Stimulated activated CD8-positive, alpha-beta memory T cell treated with anti-CD3 and anti-CD28 coated beads, Interleukin-15, amount 100 ng/mL, for 1 hour (primary cell): ENCODE measurements at regions not wholly inside any gene's neighbourhood (a gene's known extent, or its start where the extent isn't known, plus 50 kb on each side); places are given as distances from the start of the nearest gene placed in this dataset.

Source experiments
- DNase-seq: peaks from one replicate; pipeline ENCODE4 v3.0.0-alpha.2; 2020; ENCODE audit warnings: low read depth

DNA sequence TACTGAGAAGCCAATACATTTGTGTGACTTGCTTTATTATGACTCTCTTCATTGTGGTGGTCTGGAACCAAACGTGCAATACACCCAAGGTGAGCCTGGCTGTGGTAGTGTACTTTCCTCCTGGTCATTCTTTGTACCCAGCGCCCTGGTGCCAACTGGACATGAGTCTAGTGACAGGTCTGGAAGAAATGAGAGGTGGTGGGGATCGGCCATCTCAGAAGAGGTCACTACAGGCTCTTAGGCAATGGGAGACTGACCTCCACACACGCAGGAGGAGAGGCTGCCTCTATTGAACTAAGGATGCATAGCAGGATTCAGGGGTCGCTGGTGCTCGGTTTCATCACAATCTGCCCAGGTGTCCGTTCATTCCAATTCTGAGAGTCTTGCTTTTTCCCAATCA is 56.4 kb upstream of the RTL6 start:
- no peak for DNase-seq

GRCh38 chr22:44550711-44551491 is 52.9 kb upstream of the RTL6 start:
- no peak for DNase-seq

DNA sequence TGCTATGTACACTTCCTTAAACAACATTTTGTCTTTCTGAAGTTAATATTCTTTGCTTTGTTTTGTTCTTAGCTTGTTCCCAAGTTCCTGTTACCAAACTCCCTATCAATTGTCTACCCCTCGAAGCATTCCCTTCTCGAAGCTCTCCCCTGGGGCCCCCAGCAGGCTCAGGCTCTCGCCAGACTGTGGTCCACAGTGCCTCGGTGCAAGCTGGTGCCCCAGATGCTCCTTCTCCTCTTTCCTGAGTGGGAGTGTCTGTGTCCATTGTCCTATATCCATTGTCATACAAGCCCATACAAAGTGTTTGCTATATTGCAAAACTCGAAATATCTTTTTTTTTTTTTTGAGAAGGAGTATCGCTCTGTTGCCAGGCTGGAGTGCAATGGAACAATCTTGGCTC is 51.7 kb upstream of the RTL6 start:
- DNase-seq: no peak

DNA sequence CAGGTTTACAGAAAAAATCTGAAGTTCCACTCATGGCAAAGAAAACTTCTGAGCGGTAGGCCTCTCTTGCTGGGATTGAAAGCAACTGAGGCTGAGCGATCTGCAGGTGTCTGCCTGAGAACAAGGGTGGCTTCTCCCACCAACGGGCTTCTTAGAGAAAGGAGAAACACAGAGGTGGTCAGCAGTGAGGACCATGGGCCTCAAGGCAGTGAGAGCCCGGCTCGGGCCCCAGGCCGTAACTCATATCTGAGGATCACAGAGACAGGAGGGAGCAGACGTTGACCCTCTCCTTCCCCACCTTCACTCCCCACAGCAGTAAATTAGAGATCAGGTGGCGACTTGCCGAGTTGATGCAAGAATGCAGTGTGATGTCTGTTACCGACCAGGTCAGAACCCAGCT is 50.9 kb upstream of the RTL6 start:
- no peak for DNase-seq
